RPMI7951 (cell line): ENCODE measurements at regions not wholly inside any gene's neighbourhood (a gene's known extent, or its start where the extent isn't known, plus 50 kb on each side); places are given as distances from the start of the nearest gene placed in this dataset.
A peak's percentile ranks its signal among the peaks of the same experiment; 100 is the strongest.
"Not testable (repeated sequence)": the region's sequence is repeated elsewhere in the genome, so short reads cannot be mapped to it uniquely, and the experiment has no call there.

Experiments
- DNase-seq: peaks from one replicate; pipeline ENCODE4 v3.0.0-alpha.2; 2012; ENCODE audit warnings: low read depth

DNA sequence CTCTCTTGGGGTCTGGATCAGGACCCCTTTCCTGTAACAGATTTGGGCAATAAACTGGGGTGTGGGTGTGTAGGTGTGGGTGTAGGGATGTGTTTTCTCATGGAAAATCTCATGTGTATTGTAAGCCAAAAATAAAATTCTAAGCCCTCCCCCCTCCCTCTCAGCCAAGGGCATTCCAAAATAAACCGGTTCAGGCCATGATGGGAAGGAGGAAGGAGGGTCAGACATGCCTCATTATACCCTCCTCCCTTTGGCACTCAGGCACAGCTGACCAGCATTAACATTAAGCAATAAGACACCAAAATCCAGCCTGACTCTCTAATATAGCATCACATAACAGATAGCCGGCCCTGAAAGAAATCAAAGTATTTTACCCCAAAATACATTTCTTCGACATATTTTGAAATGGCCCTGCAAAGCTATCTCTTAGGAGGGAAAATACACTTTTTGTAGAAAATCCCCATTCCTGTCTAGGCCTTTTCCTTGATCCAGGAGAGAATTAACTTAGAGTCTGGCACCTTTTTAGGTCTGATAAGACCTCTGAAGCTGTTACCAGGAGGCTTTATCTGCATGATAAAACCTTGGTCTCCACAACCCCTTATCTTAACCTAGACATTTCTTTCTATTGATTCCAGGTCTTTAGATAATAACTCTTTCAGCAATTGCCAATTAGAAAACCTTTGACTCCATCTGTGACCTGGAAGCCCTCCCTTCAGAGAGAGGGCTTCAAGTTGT, 128.7 kb upstream of the COL5A2 start:
- DNase-seq: no peak

DNA sequence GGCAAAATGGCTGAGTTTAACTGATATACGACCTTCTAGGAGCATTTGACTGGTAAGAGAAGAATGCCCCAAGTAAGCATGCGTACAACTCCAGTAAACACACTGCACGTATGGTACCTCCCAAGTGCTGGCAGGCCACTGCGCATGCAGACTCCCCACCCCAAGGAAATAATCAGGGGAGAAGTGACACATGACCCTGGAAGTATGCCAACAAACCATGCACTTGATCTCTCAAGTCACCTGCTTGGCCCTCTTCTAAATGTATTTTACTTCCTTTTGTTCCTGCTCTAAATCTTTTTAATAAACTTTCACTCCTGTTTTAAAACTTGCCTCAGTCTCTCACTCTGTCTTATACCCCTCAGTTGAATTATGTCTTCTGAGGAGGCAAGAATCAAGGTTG, 129.8 kb upstream of the COL5A2 start:
- DNase-seq: no peak

DNA sequence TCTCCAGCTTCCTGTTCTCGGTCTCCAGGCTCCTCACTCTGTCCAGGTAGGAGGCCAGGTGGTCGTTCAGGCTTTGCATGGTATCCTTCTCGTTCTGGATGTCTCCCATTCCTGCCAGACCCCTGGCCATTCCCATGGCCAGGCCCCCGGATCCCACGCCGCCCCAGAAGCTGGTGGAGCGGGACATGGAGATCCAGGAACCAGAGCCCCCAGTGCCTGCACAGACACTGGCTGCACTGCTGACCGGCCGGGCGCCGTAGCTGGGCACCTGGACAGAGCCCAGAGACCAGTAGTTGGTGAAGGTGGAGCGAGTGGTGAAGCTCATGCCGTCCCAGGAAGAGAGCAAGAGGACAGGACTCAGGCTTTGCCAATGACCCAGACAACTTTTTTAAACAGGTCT, 129.1 kb upstream of the WDR75 start:
- no peak for DNase-seq

DNA sequence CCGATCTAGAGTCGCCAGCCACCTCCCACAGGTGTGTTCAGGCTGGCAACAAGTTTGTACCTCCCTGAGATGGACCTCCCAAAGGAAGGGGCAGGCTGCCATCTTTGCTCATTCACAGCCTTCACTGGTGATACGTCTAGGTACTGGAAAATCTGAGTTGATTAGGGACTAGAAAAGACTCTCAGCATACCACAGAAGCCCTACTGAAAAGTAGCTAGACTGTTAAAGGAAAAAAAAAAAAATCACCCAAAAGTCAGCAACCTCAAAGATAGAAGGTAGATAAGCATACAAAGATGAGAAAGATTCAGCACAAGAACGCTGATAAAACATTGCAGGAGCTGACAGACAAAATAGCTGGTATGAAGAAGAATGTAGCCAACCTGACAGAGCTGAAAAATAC, 128.6 kb upstream of the WDR75 start:
- no peak for DNase-seq

DNA sequence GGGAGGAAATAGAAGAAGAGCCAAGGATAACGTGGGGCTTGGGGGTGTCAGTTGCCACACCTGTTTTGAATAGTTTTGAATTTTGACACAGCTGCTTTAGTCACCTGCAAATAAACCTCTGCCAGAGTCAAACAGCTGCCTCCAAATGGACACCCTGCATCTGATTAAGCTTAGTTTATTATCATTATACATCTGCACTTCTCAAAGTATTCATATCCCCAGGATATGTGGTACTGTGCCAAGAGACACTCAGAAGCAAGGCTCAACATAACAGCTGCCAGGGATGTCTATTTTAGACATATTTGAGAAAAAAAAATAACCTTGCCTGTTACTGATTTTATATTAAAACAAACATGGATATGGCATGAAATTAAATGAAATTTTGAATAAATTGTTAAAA, 122.5 kb upstream of the WDR75 start:
- DNase-seq: peak; percentile 72

DNA sequence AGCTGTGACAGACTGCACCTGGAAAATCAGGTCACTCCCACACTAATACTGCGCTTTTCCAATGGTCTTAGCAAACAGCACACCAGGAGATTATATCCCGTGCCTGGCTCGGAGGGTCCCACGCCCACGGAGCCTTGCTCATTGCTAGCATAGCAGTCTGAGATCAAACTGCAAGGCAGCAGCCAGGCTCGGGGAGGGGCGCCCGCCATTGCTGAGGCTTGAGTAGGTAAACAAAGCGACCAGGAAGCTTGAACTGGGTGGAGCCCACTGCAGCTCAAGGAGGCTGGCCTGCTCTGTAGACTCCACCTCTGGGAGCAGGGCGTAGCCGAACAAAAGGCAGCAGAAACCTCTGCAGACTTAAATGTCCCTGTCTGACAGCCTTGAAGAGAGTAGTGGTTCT, 121.8 kb upstream of the WDR75 start:
- not testable (repeated sequence) for DNase-seq

DNA sequence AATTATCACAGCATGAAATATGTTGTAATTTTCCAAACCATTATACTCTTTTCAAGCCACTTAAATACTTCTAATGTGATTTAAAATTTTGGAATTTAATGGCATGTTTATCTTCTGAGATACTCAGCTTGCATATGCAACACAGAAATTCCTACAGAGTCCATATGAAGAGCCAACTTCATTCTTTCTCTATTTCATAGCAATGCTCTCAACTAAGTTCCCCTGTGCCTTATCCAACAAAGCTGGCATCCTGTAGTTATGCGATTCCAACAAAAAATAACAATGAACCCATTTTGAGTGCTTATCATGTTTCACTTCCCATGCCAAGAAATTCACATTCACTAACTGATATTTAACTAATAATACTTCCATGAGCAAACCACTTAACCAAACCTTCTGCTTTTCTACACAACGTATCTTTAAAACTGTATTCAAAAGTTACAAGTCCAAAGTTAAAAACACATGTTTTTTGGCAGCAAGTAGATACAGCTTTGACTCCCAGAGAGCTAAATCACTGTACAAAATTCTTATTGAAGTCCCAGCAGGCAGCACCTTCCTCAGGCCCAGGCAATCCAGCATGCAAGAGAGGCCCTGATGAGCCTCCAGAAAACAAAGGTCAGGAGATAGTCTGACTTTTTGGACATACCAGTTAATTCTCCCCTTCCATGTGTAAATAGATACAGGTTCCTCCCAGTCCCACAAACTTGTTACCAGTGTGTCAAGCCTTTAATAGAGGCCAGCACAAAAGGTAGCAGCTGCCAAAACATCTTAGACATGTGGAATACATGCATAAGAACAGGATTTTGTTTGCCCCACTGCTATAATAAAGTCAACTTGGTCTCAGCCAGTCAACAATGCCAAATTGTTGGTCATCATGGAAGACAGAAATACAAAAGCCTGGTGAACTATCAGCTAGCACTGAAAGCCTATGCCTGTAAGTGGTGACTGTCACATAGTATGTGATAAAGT, 113.1 kb upstream of the WDR75 start:
- DNase-seq: peak; percentile 67

DNA sequence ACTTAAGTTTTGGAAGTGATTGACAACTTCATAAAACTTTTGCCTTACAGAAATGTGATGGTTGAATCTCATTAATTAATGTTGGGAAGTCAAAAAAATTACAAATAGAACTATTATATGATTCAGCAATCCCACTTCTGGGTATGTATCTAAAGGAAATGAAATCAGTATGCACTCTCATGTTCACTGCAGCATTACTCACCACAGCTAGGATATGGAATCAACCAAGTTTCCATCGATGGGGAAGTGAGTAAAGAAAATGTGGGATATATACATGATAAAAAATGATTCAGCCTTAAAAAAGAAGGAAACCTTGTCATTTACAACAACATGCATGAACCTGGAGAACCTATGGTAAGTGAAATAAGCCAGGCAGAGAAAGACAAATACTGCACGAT, 112.4 kb upstream of the WDR75 start:
- peak; percentile 21 for DNase-seq

DNA sequence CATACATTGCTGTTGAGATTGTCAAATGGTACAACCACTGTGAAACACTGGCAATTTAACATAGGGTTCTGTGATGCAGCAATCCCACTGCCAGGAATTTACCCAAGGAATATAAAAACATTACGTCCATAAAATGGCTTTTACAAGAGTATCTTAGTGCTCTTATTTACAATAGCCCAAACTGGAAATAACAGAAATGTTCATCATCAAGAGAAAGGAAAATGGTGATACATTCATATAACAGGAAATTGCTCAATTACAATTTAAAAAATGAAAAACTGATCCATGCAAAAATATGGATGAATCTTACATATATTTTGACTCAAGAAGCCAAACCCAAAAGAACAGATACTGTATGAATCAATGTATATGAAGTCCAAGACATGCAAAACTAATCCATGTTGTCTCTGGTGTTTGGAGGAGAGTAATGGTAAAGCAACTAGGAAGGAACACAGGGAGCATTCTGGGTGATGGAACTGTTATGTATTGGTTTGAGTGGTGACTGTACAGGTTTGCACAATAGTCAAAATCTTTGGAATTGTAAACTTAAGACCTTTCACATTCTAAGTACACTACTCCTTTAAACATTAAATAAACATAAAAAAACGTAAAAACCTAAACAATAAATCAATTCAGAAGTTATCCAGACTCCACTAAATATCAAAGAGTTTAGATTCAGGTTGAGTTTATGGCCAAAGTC, 104.8 kb upstream of the WDR75 start:
- DNase-seq: no peak

DNA sequence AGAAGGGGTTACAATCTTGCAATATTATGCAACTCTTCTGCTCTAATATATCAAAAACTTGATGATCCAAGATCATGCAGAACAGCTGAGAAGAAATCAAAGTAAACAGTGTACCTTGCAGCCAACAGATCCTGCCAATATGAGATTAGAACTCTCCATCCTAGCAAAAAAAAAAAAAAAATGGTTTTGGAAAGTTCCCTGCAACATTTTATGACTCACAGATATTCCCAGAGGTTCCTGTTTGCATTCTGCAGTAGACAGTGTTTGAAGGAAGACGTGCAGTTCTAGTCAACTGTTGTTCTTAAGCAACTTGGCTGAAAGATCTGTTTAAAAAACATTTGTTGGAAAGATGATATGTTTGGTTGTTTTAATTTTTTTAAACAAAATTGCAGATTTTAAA, 103.6 kb upstream of the WDR75 start:
- peak; percentile 33 for DNase-seq

DNA sequence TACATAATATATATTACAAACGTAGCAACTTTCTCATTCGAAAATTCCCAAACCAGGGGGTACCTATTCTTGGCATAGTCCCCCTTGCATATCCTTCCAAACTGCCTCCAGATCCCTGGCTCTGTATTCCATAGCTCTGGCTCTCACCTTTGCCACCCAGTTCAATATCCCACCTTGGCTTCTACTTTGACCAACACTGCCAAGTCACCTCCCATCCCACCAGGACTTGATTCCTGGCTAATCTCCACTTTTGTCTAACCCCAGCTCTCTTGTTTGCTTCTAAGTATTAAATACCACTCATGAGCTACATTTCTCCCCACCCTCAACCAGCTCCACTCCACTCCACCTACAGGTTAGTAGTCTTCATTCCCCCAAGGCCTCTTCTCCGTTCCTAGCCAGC, 103.2 kb upstream of the WDR75 start:
- no peak for DNase-seq

DNA sequence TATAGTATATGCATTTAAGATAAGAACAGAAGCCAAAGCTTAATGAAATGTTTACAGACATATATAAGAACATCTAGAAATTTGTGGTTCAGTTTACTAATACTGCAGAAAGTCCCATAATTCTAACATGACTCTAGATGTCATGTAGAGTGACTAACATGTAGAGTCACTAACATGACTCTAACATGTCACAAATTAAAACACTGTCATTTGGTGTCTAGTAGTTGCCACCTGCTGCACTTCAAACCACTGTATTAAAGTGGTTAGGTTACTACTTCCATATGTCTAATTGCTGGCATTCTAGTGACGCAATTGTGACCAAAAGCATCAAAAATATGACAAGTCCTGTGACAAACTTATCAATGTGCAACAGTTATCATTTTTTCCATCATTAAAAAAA, 100.2 kb upstream of the WDR75 start:
- DNase-seq: no peak

DNA sequence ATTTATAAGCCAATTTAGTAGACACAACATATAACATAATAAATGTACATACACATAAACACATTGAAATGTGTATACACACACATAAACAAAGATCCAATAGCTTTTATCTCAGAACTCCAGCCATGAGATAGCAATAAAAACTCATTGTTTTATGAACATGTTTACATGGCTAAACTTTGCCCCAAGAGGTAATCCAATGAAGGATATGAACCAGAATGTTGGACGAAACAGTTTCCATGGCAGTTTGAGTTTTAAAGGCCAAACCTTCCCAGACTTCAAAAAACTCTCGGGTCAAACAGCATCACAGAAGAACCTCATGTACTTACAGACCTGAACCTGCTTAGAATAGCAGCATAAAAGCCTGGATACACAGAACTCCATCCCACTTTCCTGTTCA, 97.2 kb upstream of the WDR75 start:
- DNase-seq: no peak

DNA sequence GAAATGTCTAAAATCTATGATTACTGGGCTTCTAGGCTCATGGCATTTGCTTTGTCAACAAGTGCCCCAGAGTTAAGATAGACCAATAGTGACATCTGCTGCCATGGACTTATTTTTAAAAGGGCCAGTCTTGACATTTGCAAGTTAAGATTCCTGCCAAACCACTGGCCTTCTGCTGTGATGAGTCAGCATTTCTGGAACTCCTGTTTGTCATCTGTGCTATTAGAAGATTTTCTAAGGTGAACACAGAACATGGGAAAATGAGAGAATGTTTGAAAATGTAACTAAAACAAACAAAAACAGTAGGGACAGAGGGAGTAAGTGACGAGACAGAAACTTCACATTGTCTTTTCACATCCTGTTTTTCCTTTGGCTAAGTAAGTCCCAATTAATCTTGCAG, 93.7 kb upstream of the WDR75 start:
- DNase-seq: peak; percentile 94

DNA sequence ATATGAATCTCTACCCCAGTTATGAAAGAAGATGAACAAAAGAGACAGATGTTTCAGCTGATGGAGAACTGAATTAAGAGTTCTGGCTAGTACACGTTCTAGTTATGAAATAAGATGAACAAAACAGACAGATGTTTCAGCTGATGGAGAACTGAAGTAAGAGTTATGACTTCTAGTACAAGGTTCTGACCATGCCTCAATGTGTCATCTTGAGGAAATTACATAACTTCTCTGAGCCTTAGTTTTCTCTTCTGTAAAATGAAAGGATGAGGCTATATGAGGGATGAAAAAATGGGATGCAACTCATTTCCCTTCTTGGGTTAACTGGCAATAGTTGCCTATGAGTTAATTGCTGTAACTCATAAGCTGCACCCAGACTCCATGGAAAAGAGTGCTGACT, 92.9 kb upstream of the WDR75 start:
- peak; percentile 11 for DNase-seq

DNA sequence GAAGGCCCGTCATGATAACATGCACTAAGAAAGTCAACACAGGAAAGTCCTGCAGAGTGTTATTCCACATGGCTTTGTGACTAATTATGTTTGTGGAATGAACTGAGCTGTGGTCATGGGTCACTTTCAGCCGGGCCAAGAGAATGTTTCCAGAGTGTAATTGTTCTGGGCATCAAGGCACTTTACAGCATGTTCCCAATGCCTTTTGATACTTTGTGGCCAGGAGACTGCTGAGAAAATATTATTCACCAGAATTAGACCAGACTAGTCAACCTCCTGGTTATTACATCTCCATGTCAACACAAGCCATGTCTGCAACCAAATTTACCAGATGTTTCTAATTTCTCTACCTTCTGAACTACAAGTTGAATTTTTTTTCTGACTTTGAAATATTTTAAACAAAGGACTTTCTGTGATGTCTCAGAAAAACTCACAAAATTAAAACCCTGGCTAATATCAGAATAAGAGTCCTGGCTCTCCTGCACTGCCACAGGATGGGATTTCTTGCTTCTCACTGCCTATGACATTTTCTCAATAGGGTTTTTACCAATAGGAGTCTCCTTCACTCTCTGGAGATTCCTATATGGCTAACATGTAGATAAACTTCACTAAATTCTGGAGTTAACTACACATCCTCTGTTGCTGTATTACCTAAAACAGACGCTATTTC, 90.6 kb upstream of the WDR75 start:
- DNase-seq: peak; percentile 94

DNA sequence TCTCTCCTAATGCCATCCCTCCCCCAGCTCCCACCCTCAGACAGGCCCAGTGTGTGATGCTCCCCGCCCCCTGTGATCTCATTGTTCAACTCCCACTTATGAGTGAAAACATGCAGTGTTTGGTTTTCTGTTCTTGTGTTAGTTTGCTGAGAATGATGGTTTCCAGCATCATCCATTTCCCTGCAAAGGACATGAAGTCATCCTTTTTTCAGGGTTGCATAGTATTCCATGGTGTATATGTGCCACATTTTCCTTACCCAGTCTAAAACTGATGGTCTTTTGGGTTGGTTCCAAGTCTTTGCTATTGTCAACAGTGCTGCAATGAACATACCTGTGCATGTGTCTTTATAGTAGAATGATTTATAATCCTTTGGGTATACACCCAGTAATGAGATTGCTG, 89.3 kb upstream of the WDR75 start:
- DNase-seq: not testable (repeated sequence)

DNA sequence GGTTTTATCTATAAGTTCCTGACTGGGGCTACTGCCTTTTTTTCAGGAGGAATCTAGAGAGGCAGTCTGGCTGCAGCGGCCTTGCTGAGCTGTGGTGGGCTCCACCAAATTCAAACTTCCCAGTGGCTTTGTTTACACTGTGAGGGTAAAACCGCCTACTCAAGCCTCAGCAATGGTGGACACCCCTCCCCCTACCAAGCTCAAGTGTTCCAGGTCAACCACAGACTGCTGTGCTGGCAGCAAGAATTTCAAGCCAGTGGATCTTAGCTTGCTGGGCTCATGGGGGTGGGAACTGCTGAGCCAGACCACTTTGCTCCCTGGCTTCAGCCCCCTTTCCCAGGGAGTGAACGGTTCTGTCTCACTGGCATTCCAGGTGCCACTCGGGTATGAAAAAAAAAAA, 83.9 kb upstream of the WDR75 start:
- DNase-seq: not testable (repeated sequence)

DNA sequence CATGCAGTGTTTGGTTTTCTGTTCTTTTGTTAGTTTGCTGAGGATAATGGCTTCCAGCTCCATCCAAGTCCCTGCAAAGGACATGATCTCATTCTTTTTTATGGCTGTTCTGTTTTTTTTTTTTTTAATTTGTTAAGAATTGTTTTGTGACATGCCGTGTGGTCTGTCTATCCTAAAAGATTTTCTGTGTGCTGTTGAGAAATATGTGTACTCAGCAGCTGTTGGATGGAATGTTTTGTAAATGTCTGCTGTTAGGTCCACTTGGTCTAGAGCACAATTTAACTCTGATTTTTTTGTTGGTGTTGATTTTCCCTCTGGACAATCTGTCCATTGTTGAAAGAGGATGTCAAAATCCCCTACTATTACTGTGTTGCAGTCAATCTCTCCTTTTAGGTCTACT, 80.4 kb upstream of the WDR75 start:
- DNase-seq: no peak

DNA sequence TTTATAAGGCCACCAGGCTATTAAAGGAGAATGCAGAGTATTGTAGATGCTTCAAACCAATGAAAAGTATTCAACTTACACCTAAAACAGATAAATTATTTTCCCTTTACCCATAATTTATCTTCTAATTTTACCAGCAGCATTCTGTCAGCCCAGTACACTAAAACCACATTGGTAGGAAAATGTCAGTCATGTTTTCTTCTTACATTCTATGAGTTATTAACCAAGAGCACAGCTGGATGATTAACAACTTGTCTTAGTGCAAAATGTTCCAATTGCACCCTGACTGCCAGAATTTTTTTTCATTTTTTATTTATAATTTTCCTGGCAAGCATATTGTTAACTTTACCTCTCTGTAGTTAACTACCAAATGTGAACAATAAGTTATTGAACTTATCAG, 79.0 kb upstream of the WDR75 start:
- DNase-seq: no peak

DNA sequence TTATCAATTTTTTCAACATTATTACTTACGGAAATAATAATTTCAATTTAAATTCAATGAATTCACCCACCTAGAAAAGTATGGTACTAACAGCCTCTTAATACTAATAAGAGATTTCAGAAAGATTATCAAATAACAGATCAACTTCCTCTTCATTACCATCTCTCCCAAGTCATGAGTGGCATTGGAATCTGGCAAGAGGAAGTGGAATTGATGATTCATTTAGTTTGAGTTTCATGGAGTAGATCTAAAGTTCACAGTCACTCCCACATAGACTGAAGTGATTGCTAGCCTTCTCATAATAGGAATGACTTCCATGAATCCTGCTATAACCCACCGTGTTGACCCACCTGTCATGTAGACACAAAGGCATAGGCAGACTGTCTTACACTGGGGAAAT, 77.7 kb upstream of the WDR75 start:
- peak; percentile 75 for DNase-seq

DNA sequence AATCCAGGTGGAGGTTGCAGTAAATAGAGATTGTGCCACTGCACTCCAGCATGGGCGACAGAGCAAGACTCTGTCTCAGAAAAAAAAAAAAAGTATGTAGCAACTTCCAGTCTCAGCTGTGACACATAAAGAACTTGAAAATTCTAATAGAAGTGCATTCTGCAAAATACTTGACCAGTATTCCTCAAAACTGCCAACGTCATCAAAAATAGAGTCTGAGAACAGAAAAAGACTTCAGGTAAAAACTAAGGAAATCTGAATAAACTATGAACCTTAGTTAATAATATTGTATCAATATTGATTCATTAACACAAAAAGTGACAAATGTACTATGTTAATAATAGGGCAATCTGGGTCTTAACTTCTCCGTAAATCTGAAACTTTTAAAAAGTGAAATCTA, 76.7 kb upstream of the WDR75 start:
- DNase-seq: no peak
